T-cell (primary cell): ENCODE measurements at regions not wholly inside any gene's neighbourhood (a gene's known extent, or its start where the extent isn't known, plus 50 kb on each side); places are given as distances from the start of the nearest gene placed in this dataset.

Experiments
- ATAC-seq, 4 experiments: fragments of 200-7000 bp in 3 of 4; fragments of 150-1000 bp in 1 of 4; cut with Tn5 transposase; replicated peaks in 1 of 4; 1 replicate in 3 of 4; 2 replicates in 1 of 4; pipeline ENCODE4 v1.10.0; 2021; ENCODE audit warnings: moderate library complexity in 3 of 4, mild to moderate bottlenecking in 2 of 4, moderate number of reproducible peaks in 1 of 4
- CTCF ChIA-PET, 2 donors: fragments of 300-600 bp; sonication (Branson Sonifier 250); formaldehyde crosslinking; loops; one replicate each; lab custom pipeline; 2022; ENCODE audit warnings: antibody characterized with exemption in 2 of 2; lab: Charles Lee
- POLR2A ChIA-PET, 2 donors: fragments of 300-600 bp; sonication (Branson Sonifier 250); formaldehyde crosslinking; loops; one replicate each; lab custom pipeline; 2022; ENCODE audit warnings: antibody characterized with exemption in 2 of 2; lab: Charles Lee
- DNase-seq, 35 experiments: peaks; one replicate each; pipeline versions ENCODE4 v3.0.0 to v3.0.0-alpha.2; 2013 to 2023
- H3K27ac ChIP-seq: one replicate; pipeline ENCODE4 v1.5.1; 2013; ENCODE audit warnings: low read length
- H3K27me3 ChIP-seq, 2 experiments: replicated peaks in 1 of 2; 1 replicate in 1 of 2; 2 replicates in 1 of 2; pipeline versions ENCODE4 v1.6.1 to v1.7.0; 2013; ENCODE audit warnings: low read length in 1 of 2, mixed read lengths in 1 of 2; ENCODE audit not compliant: control insufficient read depth in 2 of 2, insufficient read depth in 2 of 2; ENCODE audit errors: extremely low read depth in 1 of 2
- H3K36me3 ChIP-seq, 2 donors: 1 replicate in 1 of 2; 2 replicates in 1 of 2; pipeline versions ENCODE4 v1.6.1 to v1.7.0; 2013; ENCODE audit warnings: low read length in 1 of 2; ENCODE audit not compliant: control insufficient read depth in 2 of 2, insufficient read depth in 1 of 2; ENCODE audit errors: extremely low read depth in 1 of 2
- H3K4me1 ChIP-seq, 2 experiments: 1 replicate in 1 of 2; 2 replicates in 1 of 2; pipeline versions ENCODE4 v1.6.1 to v1.7.0; 2013; ENCODE audit warnings: low read length in 2 of 2, mixed read lengths in 1 of 2; ENCODE audit not compliant: insufficient read depth in 2 of 2, control insufficient read depth in 1 of 2; ENCODE audit errors: extremely low read depth in 1 of 2
- H3K4me3 ChIP-seq, 2 donors: 1 replicate in 1 of 2; 2 replicates in 1 of 2; pipeline versions ENCODE4 v1.5.1 to v1.7.0; 2013; ENCODE audit warnings: mild to moderate bottlenecking in 2 of 2, low read length in 1 of 2, moderate library complexity in 1 of 2; ENCODE audit not compliant: control insufficient read depth in 1 of 2; ENCODE audit errors: extremely low read depth in 1 of 2
- H3K9me3 ChIP-seq: 2 replicates; pipeline ENCODE4 v1.7.0; 2013
- H3K27ac Mint-ChIP-seq, 2 donors: one replicate each; pipeline ENCODE4 v1.8.0; 2020 to 2021; ENCODE audit warnings: mild to moderate bottlenecking in 2 of 2, mixed read lengths in 2 of 2
- H3K27me3 Mint-ChIP-seq, 2 donors: one replicate each; pipeline ENCODE4 v1.8.0; 2021 to 2022; ENCODE audit warnings: mixed read lengths in 2 of 2
- H3K36me3 Mint-ChIP-seq: one replicate; pipeline ENCODE4 v1.8.0; 2021; ENCODE audit warnings: mixed read lengths
- H3K4me1 Mint-ChIP-seq, 3 donors: one replicate each; pipeline ENCODE4 v1.8.0; 2020 to 2022; ENCODE audit warnings: mixed read lengths in 3 of 3, mild to moderate bottlenecking in 1 of 3
- H3K4me3 Mint-ChIP-seq, 3 donors: one replicate each; pipeline ENCODE4 v1.8.0; 2020 to 2022; ENCODE audit warnings: mild to moderate bottlenecking in 3 of 3, mixed read lengths in 3 of 3, moderate library complexity in 3 of 3
- H3K9me3 Mint-ChIP-seq, 3 donors: one replicate each; pipeline ENCODE4 v1.8.0; 2020 to 2022; ENCODE audit warnings: mixed read lengths in 3 of 3
- WGBS: methylation state at CpG from one replicate; pipeline ENCODE4 v1.1.5; 2013; ENCODE audit warnings: missing lambda C conversion rate; ENCODE audit not compliant: insufficient coverage; 5-methylcytosine and 5-hydroxymethylcytosine counted together

GRCh38 chr20:48350313-48350988 is 477.3 kb downstream of the PREX1 start:
- H3K27me3 Mint-ChIP-seq, result peaks cover 0 to 18% of the 10 kb centered on the region in 2 donors
- Histone ChIP-seq H3K4me1 (no peaks in the 10 kb centered on the region), H3K4me3 (no peak overlapping the region), H3K9me3 (no peaks in the 10 kb centered on the region), H3K27me3 (peaks cover 0 to 14% of the 10 kb centered on the region in 2 experiments), H3K36me3 (no peaks in the 10 kb centered on the region), H3K27ac (no peak overlapping the region)
- DNase-seq (no peak), ATAC-seq (no peak)
- H3K4me1 Mint-ChIP-seq, result no peaks in the 10 kb centered on the region
- H3K27ac Mint-ChIP-seq, result no peak overlapping the region
- POLR2A ChIA-PET, result interaction anchor here in 1 of 2 donors (0.5 kb wide), 1 partner anchor 1441 kb away, joined by 5 read pairs; no protein-coding TSS in a partner anchor
- CTCF ChIA-PET, result no interaction called here
- H3K9me3 Mint-ChIP-seq, result peaks cover 0 to 6% (median 5%) of the 10 kb centered on the region in 3 donors
- no peaks in the 10 kb centered on the region for H3K36me3 Mint-ChIP-seq
- no peak overlapping the region for H3K4me3 Mint-ChIP-seq
- 79% methylated on average over 3 of the region's 5 CpGs for WGBS

- DNase-seq, result no peak
- no peaks in the 10 kb centered on the region for H3K9me3 ChIP-seq
- H3K4me3 ChIP-seq, result no peak overlapping the region
- H3K4me1 ChIP-seq, result no peaks in the 10 kb centered on the region
- CTCF ChIA-PET, result no interaction called here
- H3K27ac Mint-ChIP-seq, result no peak overlapping the region
- H3K36me3 Mint-ChIP-seq, result no peaks in the 10 kb centered on the region
- H3K27ac ChIP-seq, result no peak overlapping the region
- ATAC-seq, result no peak
- peaks cover 0 to 15% of the 10 kb centered on the region in 2 experiments for H3K27me3 ChIP-seq
- H3K4me3 Mint-ChIP-seq, result no peak overlapping the region
- POLR2A ChIA-PET, result interaction anchor here in 1 of 2 donors (0.5 kb wide), 1 partner anchor 296 kb away, joined by 3 read pairs; no protein-coding TSS in a partner anchor
- H3K4me1 Mint-ChIP-seq, result no peaks in the 10 kb centered on the region
- WGBS, result 61% methylated on average over 2 of the region's 4 CpGs
- no peaks in the 10 kb centered on the region for H3K36me3 ChIP-seq
- peaks cover 0 to 24% of the 10 kb centered on the region in 2 donors for H3K27me3 Mint-ChIP-seq
- H3K9me3 Mint-ChIP-seq, result peaks cover 0 to 6% (median 5%) of the 10 kb centered on the region in 3 donors
Observed at GRCh38 chr20:48349656-48350055, 478.1 kb downstream of the PREX1 start.

- Histone ChIP-seq H3K27me3 (peaks cover 0 to 14% of the 10 kb centered on the region in 2 experiments), H3K27ac (no peak overlapping the region), H3K9me3 (no peaks in the 10 kb centered on the region), H3K4me3 (no peak overlapping the region), H3K36me3 (no peaks in the 10 kb centered on the region), H3K4me1 (no peaks in the 10 kb centered on the region)
- Mint-ChIP-seq H3K27me3 (peaks cover 3 to 32% of the 10 kb centered on the region in 2 donors), H3K4me1 (no peaks in the 10 kb centered on the region), H3K9me3 (no peaks in the 10 kb centered on the region), H3K27ac (no peak overlapping the region), H3K4me3 (no peak overlapping the region), H3K36me3 (no peaks in the 10 kb centered on the region)
- no CpG with 5 or more reads among the region's 3 CpGs for WGBS
- ChIA-PET CTCF (no interaction called here), POLR2A (interaction anchor here in 1 of 2 donors (0.6 kb wide), 1 partner anchor 126 kb away, joined by 3 read pairs; no protein-coding TSS in a partner anchor)
- DNase-seq (no peak), ATAC-seq (no peak)
Observed at GRCh38 chr20:48348022-48348421, 479.8 kb downstream of the PREX1 start.

GRCh38 chr20:48342822-48343513 is 484.8 kb downstream of the PREX1 start:
- Histone ChIP-seq H3K4me1 (peaks cover 4 to 12% of the 10 kb centered on the region in 2 experiments), H3K4me3 (peak overlapping the region in 1 of 2 donors; percentile 33), H3K27me3 (peaks cover 0 to 40% of the 10 kb centered on the region in 2 experiments), H3K36me3 (no peaks in the 10 kb centered on the region), H3K27ac (no peak overlapping the region), H3K9me3 (no peaks in the 10 kb centered on the region)
- Mint-ChIP-seq H3K27me3 (peaks cover 12 to 41% of the 10 kb centered on the region in 2 donors), H3K4me3 (no peak overlapping the region), H3K9me3 (no peaks in the 10 kb centered on the region), H3K27ac (no peak overlapping the region), H3K36me3 (no peaks in the 10 kb centered on the region), H3K4me1 (no peaks in the 10 kb centered on the region)
- no peak for ATAC-seq
- ChIA-PET CTCF (no interaction called here), POLR2A (no interaction called here)
- no peak for DNase-seq
- 69% methylated on average over 25 of the region's 28 CpGs for WGBS

- CTCF ChIA-PET, result no interaction called here
- DNase-seq, result no peak
- Mint-ChIP-seq H3K27ac (no peak overlapping the region), H3K36me3 (no peaks in the 10 kb centered on the region), H3K4me1 (no peaks in the 10 kb centered on the region), H3K4me3 (no peak overlapping the region), H3K27me3 (peaks cover 24 to 51% of the 10 kb centered on the region in 2 donors), H3K9me3 (no peaks in the 10 kb centered on the region)
- peaks cover 4 to 12% of the 10 kb centered on the region in 2 experiments for H3K4me1 ChIP-seq
- no peak overlapping the region for H3K27ac ChIP-seq
- WGBS, result no CpG with 5 or more reads among the region's 6 CpGs
- no peak overlapping the region for H3K4me3 ChIP-seq
- H3K9me3 ChIP-seq, result no peaks in the 10 kb centered on the region
- POLR2A ChIA-PET, result no interaction called here
- H3K36me3 ChIP-seq, result no peaks in the 10 kb centered on the region
- peaks cover 0 to 40% of the 10 kb centered on the region in 2 experiments for H3K27me3 ChIP-seq
- no peak for ATAC-seq
Observed at GRCh38 chr20:48340883-48341281, 486.9 kb downstream of the PREX1 start.

- ChIA-PET POLR2A (no interaction called here), CTCF (no interaction called here)
- Mint-ChIP-seq H3K27ac (no peak overlapping the region), H3K4me1 (no peaks in the 10 kb centered on the region), H3K4me3 (no peak overlapping the region), H3K27me3 (peaks cover 24 to 55% of the 10 kb centered on the region in 2 donors), H3K36me3 (no peaks in the 10 kb centered on the region), H3K9me3 (no peaks in the 10 kb centered on the region)
- no peak overlapping the region for H3K27ac ChIP-seq
- WGBS, result 25% methylated on average over 14 of the region's 17 CpGs
- H3K9me3 ChIP-seq, result no peaks in the 10 kb centered on the region
- no peak overlapping the region for H3K4me3 ChIP-seq
- peaks cover 4 to 12% of the 10 kb centered on the region in 2 experiments for H3K4me1 ChIP-seq
- no peaks in the 10 kb centered on the region for H3K36me3 ChIP-seq
- peaks cover 0 to 37% of the 10 kb centered on the region in 2 experiments for H3K27me3 ChIP-seq
- ATAC-seq (no peak), DNase-seq (no peak)
Observed at GRCh38 chr20:48339986-48340882, 487.6 kb downstream of the PREX1 start.
